Activated CD8-positive, alpha-beta memory T cell treated with anti-CD3 and anti-CD28 coated beads, Interleukin-2, amount 50 U/mL, for 4 hours (primary cell): ENCODE measurements at regions not wholly inside any gene's neighbourhood (a gene's known extent, or its start where the extent isn't known, plus 50 kb on each side); places are given as distances from the start of the nearest gene placed in this dataset.

Experiments
- DNase-seq: peaks from one replicate; pipeline ENCODE4 v3.0.0-alpha.2; 2020

DNA sequence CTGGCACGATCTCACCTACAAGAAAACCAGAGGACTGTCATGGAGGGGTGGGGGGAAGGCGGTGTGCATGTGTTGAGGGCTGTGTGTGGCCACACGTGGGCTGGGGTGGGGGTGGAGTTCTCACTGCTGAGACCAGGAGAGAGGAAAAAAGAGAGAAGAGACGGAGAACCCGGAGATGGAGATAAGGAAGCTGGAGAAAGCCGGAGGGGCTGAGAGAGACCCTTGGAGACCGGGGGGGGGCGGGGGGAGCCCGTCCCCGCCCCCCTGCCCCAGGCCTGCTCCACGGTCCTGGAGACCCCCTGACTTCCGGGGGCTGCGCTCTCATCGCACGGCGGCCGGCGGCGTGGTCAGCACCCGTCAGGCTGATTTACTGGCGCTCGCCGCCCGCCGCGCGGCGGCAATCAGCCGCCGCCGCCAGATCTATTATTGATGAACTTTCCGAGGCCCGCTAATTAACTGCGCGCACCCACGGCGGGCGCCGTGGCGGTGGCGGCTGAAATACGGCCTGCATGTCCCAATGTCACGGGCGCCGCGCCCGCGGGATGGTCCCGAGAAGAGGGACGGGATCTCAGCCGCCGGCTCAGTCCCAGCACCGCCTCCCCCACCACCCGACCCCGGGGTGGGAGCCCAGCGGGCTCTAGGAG lies 187.4 kb downstream of the MN1 start:
- no peak for DNase-seq

DNA sequence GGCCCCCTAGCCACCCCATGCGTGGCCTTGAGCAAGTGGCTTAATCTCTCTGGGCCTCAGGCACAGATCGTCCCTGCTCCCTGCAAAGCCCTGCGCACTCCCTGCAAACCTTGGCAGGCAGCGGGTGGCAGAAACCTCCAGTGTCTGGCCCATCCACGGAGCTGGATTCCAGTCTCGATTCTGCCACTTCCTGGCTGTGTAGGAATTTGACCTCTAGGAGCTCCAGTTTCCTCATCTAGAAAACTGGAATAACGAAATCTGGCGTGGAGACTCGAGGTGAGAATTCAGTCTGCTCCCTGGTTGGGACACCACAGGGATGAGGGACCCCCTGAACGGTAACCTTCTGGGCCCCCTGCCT lies 186.9 kb downstream of the MN1 start:
- no peak for DNase-seq

DNA sequence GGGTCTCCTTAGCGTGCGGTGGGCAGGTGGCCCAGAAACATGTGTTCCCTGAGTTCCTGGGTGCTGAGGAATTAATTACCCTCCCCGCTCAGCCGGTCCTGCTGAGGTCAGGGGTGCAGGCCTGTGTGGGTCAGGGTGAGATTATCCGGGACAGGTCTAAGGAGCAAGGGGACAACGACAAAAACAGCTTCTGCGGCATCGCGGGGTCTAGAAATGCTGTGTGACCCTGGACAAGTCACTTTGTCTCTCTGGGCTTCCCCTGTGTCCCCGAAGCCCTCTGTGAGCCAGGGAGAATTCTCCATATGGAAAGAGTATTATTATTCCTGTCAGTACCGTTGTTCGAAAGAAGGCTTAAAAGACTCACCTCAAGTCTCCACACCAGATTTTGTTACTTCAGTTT lies 186.1 kb downstream of the MN1 start:
- DNase-seq, result no peak

DNA sequence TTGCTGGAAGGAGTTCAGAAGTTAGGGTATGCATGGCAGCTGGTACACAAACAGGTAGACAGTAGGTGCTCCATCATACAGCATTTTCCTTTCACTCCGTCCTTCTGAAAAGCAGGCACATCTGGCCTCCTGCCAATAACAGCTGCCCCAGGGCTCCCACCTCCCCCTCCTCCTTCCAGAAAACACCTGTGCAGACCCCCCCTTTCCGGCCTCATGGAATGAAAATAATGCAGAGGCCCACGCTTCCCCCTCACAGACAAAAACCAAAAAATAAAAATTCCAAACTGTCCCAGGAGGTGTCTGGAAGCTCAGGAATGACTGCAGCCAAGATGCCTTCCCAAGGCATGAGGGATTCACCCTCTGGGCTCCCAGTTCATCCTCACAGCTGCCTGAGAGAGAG lies 185.5 kb downstream of the MN1 start:
- DNase-seq, result no peak

DNA sequence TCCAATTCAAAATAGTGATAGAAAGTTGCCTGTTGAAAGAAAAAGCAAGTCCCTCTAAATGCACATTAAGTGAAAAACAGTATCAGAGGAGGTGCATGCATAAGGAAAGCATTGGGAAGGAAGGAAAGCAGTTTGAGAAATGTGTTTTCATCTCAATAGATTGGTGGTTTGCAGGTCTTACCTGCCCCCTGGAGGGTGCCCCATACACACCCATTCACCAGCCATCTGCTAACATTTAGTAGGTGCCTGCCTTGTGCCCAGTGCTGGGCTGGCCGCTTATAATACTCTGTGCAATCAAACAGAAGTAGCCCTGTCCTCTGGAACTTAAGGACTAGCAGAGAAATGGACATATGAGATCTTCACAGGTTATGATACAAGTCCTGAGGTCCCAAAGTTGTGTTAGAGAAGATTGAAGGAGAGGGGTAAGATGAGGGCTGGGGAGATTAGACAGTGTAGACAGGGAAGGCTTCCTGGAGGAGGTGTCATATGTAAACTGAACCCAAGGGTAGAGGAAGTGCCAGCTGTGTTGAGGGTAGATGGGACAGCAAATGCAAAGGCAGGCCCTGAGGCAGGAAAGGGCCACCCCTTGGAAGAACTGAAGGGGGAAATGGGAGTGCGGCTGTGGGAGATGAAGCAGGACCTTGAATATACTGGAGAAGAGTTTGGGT lies 184.2 kb downstream of the MN1 start:
- no peak for DNase-seq

DNA sequence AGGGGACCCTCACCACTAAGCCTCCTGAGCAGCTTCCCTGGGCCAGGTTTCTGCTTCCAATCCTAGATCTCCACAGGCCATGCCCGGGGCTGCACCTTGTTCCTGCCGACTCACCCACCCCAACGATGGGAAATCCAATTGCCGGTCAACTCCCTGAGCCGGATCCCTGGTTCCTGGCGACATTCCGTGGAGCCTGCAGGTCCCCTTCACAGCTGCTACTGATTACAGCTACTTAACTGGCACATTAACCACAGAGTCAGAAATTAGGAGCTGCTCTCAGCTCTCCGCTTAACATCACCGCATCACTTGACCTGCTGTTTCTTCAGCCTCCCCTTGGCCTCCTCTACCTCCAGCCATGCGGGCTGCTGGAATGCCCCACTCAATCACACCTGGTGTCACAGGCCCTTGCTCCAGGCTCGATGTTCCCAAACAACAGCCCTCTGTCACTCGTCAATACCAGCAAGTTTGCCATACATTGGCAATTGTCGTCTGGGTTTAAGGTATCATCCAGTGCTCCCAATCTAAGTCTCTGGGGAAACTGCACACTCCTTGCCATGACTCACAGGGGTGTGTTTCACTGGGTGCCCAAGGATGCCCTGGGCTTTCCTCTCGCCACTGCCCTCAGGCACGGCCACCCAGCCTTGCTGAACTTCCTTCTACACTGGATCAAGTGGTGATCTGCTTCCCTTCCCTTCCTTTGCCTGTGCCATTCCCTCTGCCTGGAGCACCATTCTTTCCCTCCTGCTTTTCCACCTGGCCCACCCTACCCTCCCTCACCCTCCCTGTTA lies 181.0 kb downstream of the MN1 start:
- DNase-seq, result no peak

DNA sequence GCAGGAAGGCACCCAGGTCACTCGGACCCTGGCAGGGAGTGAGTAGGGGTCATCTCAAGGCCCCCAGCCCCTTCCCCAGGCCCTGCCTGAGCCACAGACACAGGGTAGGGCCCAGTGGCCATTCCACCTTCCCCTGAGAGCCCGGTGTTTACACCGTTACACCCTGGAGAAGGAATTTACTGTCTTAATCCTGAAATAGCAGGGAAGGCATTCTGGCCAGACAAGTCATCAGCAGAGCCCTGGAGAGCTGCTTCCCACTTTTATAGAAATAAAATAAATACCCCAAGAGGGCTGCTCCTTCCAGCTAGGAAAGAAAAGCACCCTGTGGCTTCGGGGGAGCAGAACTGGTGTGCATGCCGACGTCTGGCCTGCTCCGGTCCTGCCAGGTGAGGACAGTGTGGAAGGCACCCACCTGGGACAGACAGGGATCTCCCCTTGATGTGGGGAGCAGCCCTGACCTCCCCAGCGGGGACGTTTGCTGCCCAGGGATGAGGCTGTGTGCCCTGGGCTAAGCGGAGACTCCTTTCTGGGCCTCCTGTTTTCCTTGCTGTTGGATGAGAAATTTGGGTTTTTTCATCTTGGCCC lies 180.0 kb downstream of the MN1 start:
- DNase-seq, result no peak

DNA sequence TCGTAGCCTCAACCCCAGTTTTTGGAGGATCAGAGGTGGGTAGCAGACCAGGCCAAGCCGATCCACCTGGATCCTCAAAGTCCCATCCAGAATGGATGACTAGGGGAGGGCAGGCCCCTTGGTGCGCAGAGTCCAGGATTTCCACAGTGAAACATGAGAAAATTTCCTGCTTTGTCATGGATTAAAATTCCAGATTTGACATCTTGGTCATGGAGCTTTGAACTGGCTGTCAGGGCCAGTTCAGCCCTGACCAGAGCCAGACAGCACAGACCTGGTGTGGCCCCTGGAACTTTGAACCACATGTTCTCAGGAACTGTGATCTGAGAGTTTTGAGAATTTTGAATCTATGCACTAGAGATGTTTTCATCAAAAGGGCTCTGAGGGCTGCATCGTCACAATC lies 177.5 kb downstream of the MN1 start:
- no peak for DNase-seq

DNA sequence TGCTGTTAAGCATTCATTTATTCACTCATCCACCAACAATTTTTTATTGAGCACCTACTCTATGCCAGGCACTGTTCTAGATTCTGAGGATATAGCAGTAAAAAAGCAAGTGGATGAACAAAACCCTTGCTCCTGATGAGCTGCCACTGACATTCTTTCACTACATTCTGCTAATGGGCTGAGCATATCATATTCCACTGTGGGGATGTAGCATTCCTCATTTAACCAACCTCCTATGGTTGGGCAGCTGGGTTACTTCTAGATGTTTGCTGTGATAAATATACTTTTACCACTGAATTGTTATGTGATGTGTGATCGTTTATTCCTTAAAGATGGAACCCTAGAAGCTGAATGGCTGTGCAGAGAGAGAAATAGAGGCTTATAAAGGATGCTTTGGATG lies 176.9 kb downstream of the MN1 start:
- no peak for DNase-seq

DNA sequence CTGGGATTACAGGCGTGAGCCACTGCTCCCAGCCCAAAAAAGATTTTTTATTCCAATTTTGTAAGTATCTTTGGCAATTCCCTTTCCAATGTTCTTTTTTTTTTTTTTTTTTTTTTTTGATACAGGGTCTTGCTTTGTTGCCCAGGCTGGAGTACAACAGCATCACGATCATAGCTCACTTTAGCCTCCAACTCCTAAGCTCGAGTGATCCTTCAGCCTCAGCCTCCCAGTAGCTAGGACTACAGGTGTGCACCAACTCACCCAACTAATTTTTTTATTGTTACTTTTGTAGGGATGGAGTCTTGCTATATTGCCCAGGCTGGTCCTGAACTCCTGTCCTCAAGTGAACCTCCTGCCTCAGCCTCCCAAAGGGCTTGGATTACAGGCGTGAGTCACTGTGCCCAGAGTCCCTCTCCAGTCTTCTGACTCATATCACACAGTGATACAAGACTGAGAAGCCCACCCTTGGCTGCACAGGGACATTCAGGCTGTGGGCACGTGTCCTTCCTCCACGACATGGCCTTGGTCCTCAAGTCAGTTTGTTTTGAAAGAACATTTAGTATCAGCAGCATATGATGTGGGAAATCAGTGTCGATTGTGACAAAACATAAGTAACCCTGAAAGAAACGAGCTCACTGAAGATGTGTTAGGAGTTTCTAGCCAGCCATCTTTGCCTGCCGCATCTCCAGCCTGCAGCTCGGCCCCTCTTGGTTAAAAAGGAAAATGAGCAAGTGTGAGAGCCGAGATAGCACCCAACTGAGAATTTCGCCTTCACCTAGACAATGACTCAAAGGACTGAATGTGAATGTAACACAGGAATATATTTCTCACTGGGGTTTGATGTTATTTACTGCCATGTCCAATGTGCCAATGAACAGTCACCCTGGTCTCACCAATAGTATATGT lies 175.5 kb downstream of the MN1 start:
- DNase-seq, result no peak

DNA sequence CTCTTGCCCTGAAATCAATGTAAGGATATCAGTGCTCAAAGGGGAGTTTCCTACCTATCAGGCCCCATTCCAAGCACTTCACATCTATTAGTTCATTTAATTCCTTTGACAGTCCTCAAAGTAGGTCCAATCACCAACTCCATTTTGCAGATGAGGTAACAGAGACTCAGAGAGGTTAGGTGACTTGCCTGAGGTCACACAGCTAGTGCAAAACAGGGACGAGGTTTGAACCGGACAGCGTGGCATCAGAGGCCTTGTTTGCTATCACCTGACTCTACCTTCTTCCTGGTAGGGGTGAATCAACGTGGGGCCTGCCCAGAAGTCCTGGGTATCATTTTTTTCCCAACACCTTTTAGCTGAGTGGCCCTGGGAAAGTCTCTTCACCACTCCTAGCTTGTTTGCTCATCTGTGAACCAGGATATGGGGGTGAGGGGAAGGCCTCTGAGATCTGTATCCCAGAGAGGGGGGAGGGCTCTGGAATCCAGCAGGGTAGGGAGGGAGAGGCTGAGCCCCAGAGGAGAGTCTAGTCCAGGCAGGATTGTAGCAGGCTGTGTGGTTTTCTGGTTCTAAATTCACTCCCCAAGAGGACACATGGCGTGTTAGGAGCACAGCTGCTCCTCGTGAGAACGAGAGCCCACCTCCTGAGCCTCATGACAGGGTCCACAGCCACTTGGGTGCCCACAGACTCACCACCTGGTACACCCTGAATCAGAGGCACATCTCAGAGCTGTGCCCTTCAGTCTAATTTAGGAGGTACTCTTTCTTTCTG lies 174.7 kb downstream of the MN1 start:
- DNase-seq, result no peak

DNA sequence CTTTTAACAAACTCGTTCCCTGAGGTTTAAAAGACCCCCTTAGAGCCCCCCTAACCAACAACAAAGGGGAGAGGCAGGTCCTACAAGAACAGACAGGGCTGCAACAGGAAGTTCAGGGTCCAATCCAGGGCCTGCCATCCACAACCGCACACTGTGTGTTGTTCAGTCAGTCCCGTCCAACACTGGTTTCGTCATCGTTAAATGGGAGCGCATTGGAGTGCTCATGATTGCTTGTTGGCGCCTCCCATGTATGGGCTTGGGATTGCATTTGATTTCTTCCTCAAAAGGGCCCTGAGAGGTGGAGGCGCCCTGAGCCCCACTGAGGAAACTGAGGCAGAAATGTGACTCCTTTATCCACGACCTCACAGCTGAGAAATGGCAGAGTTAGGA lies 174.1 kb downstream of the MN1 start:
- no peak for DNase-seq

DNA sequence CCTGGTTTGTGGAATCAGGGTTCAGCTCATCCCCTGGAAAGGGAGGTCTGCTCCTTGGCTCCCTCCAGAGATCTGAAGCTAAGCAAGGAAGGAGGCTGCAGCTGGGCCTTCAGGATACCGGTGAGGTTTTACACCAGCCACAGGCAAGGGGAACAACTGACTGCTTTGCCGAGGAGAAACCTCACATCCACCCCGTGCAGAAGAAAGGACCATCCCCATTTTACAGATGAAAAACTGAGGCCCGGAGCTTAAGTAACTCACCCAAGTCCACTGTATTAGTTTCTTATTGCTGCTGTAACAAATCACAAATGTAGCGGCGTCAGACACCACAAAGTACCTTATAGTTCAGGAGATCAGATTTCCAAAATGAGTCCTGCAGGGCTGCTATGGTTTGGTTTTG lies 173.7 kb downstream of the MN1 start:
- DNase-seq, result no peak

DNA sequence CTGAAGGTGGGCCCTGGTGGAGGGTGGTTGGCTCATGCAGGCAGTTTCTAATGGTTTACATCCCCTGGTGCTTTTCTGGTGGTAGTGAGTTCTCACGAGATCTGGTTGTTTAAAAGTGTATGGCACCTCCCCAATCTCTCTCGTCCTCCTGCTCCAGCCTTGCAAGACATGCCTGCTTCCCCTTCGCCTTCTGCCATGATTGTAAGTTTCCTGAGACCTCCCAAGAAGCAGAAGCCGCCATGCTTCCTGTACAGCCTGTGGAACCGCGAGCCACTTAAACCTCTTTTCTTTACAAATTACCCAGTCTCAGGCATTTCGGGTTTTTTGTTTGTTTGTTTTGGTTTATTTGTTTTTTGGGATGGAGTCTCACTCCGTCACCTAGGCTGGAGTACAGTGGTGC lies 173.2 kb downstream of the MN1 start:
- DNase-seq, result no peak

DNA sequence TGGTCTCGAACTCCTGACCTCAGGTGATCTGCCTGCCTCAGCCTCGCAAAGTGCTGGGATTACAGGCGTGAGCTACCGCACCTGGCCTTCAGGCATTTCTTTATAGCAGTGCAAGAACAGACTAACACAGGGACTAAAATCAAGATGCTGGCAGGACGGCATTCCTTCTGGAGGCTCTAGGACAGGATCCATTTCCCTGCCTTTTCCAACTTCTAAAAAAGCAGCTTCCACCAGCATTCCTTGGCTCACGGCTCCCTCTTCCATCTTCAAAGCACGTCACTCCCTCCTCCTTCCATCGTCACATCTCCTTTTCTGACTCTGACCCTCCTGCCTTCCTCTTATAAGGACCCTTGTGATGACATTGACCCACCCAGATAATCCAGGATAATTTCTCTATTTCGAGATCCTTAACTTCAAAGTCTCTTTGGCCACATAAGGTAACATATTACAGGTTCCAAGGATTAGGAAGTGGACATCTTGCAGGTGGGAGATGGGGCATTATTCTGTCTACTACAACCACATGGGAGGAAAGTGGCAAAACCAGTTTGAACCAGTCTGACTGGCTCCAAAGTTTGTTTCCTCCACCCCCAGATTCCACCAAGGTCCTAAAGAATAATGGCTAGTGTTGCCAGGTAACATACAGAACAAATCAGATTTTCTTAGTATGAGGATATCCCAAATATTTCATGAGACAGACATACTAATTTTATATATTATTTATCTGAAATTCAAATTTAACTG lies 172.5 kb downstream of the MN1 start:
- DNase-seq, result no peak

DNA sequence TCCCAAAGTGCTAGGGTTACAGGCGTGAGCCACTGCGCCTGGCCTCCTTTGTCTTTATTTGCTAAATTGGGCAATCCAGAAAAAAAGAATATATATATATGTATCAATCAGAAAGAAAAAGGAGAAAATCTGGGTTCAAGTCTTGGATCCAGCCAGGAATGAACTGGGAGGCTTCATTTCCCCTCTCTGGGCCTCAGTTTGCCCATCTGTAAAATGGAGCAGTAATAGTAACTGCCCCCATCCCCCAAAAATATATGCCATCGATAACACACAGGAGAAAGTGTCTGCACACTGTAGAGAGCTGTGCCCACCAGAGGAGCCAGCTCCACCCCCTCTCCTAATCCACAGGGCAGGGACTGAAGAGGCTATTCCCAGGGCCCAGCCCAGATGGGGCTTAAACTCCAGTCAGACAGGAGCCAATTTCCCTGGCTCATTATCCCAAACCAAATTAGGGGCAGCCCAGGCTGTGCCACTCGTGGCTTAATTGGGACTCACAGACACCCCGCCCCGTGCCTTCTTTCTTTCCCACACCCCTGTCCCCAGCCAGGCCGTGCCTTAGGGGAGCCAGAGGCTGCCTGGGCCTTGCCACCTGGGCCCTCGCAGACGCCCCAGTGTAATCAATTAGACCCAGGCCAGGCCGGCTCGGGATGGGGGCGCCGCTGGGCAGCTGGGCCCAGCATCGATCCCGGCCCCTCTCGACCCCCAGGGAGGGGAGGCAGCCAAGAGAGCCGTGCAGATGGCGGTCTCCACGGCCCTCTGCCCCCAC lies 171.5 kb downstream of the MN1 start:
- no peak for DNase-seq

DNA sequence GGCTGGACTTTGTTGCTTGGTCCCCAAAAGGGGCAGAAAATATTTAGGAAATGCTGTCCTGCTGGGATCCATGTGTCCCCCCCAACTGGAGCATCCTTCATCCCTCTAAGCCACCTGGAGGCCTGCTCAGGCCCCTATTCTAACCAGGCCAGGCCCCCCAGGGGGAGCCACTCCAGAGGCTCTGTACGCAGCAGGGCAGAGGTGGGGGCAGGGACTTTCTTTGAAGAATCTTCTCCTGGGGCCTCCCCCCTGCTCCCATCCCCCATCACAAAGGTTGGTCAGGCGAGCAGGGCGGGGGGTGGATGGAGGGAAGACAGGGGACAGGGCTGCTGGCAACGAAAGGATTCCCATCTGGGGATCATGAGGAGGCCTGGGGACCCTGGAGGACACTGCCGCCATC lies 170.8 kb downstream of the MN1 start:
- no peak for DNase-seq

DNA sequence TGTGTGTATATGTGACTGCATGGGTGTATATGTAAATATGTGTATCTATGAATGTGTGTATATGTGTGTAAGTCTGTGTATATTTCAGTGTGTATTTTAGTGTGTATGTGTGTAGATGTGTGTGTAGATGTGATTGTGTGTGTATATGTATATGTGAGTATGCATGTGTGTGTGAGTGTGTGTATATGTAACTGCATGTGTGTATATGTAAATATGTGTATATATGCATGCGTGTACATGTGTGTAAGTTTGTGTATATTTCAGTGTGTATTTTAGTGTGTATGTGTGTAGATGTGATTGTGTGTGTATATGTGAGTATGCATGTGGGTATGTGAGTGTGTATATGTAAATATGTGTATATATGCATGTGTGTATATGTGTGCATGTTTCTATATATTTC lies 169.9 kb downstream of the MN1 start:
- DNase-seq, result no peak

DNA sequence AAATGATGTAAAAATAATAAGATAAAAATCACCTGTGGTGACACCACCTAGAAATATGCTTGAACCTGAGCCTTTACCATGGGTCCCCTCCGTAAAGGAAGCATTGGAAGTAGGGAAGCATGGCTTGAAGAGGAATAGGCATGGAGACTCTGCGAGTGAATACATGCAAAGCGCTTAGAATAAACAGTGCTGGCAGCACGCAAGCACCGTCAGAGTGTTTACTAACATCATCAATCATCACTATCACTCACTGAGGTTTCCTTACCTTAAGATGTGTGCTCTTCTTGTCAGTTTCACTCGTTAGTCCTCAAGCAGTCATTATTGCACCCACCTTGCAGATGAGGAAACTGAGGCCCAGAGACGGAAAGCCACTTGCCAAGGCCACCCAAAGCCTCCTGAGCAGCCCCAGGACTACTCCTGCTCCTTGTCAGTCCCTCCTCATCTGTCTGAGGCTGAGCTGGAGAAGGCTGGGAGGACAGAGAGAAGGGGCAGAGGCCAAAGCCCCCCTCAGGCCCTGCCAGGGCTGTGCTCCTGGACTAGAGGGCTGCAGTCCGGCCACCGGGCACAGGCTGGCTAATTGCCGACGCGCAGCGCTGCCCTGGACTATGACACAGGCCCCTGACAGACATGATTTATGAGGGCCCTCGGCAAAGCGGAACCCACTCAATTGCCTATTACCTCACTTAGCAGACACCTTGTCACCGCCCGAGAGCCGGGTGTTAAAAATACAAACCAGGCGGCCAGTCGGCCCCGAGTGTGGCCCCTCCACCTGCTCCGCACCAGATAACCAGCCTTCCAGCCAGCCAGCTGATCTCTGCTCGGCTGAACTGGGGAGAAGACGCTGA lies 168.9 kb downstream of the MN1 start:
- DNase-seq, result no peak
